DOHH2 (cell line): ENCODE measurements at regions not wholly inside any gene's neighbourhood (a gene's known extent, or its start where the extent isn't known, plus 50 kb on each side); places are given as distances from the start of the nearest gene placed in this dataset.

Experiments used
- CTCF ChIP-seq: fragments of 200-600 bp; sonication (generic); IDR thresholded peaks from one replicate; pipeline ENCODE4 v1.5.1; 2014; ENCODE audit warnings: antibody characterized with exemption, mild to moderate bottlenecking, low read depth, low read length; ENCODE audit not compliant: poor library complexity, severe bottlenecking
- EZH2phosphoT487 ChIP-seq: fragments of 200-600 bp; sonication (generic); IDR thresholded peaks from 2 replicates; pipeline ENCODE4 v1.6.1; 2017; ENCODE audit warnings: borderline replicate concordance, mild to moderate bottlenecking, antibody characterized with exemption, low read length, moderate library complexity, mixed read lengths

GRCh38 chr2:16318051-16318450 is 347.6 kb downstream of the CYRIA start:
- TF ChIP-seq CTCF (no peak), EZH2phosphoT487 (no peak)
